OCI-LY7 (cell line): ENCODE measurements at regions not wholly inside any gene's neighbourhood (a gene's known extent, or its start where the extent isn't known, plus 50 kb on each side); places are given as distances from the start of the nearest gene placed in this dataset.

Source experiments
- BruUV-seq: library from RNA; stranded (reverse); fragments of 400-500 nt; replicated peaks from 2 replicates; lab custom pipeline; 2021; lab: Mats Ljungman, UMichigan
- CTCF ChIA-PET: fragments of 300-600 bp; sonication (Branson Sonifier 250); formaldehyde crosslinking; loops from one replicate; lab custom pipeline; 2022; ENCODE audit warnings: antibody characterized with exemption; ENCODE audit not compliant: unreplicated experiment; lab: Charles Lee
- POLR2A ChIA-PET: fragments of 300-600 bp; sonication (Branson Sonifier 250); formaldehyde crosslinking; loops from one replicate; lab custom pipeline; 2022; ENCODE audit warnings: antibody characterized with exemption; lab: Charles Lee
- DNase-seq: peaks from one replicate; pipeline ENCODE4 v3.0.0-alpha.2; 2015; ENCODE audit warnings: low spot score
- H2AFZ ChIP-seq: fragments of 200-600 bp; sonication (generic), shearing (Covaris generic); 2 replicates; pipeline ENCODE4 v1.6.1; 2014; ENCODE audit warnings: mild to moderate bottlenecking, antibody characterized with exemption, low read length, moderate library complexity
- H3K27ac ChIP-seq: fragments of 200-600 bp; sonication (generic); 2 replicates; pipeline ENCODE4 v1.5.1; 2014; ENCODE audit warnings: mixed run types, low read depth, mild to moderate bottlenecking, moderate library complexity, low read length, inconsistent platforms; ENCODE audit not compliant: poor library complexity, severe bottlenecking
- H3K36me3 ChIP-seq: fragments of 200-600 bp; sonication (generic); 2 replicates; pipeline ENCODE4 v1.6.1; 2014; ENCODE audit warnings: mild to moderate bottlenecking, antibody characterized with exemption, low read length, moderate library complexity, mixed read lengths; ENCODE audit not compliant: insufficient read depth
- H3K4me1 ChIP-seq: fragments of 200-600 bp; sonication (generic); 2 replicates; pipeline ENCODE4 v1.5.1; 2014; ENCODE audit warnings: mild to moderate bottlenecking, low read length; ENCODE audit not compliant: insufficient read depth, poor library complexity, severe bottlenecking
- H3K4me2 ChIP-seq: fragments of 200-600 bp; sonication (generic); 2 replicates; pipeline ENCODE4 v1.6.1; 2014; ENCODE audit warnings: mild to moderate bottlenecking, low read length
- H3K4me3 ChIP-seq: fragments of 200-600 bp; sonication (generic); 2 replicates; pipeline ENCODE4 v1.5.1; 2014; ENCODE audit warnings: mild to moderate bottlenecking, low read depth, low read length; ENCODE audit not compliant: poor library complexity, severe bottlenecking
- H3K79me2 ChIP-seq: fragments of 200-600 bp; sonication (generic); 2 replicates; pipeline ENCODE4 v1.6.1; 2016; ENCODE audit warnings: low read depth, mild to moderate bottlenecking, low read length, moderate library complexity, mixed read lengths; ENCODE audit not compliant: insufficient read depth
- H3K9me2 ChIP-seq: fragments of 200-600 bp; sonication (generic); 2 replicates; pipeline ENCODE4 v1.6.1; 2016; ENCODE audit warnings: mild to moderate bottlenecking, low read length, mixed read lengths; ENCODE audit not compliant: insufficient read depth
- H3K9me3 ChIP-seq: fragments of 200-600 bp; sonication (generic); 2 replicates; pipeline ENCODE4 v1.6.1; 2014; ENCODE audit warnings: mild to moderate bottlenecking, mixed run types, low read length, mixed read lengths
- H4K20me1 ChIP-seq: fragments of 200-600 bp; sonication (generic); 2 replicates; pipeline ENCODE4 v1.6.1; 2014; ENCODE audit warnings: mild to moderate bottlenecking, antibody characterized with exemption, low read length, moderate library complexity, mixed read lengths; ENCODE audit not compliant: insufficient read depth
- CTCF ChIP-seq: fragments of 200-600 bp; sonication (generic); conservative IDR thresholded peaks from 2 replicates; pipeline ENCODE4 v1.5.1; 2014; ENCODE audit warnings: mild to moderate bottlenecking, antibody characterized with exemption, low read length, moderate library complexity, mixed read lengths
- EZH2phosphoT487 ChIP-seq: fragments of 200-600 bp; sonication (generic); IDR thresholded peaks from 2 replicates; pipeline ENCODE4 v1.6.1; 2018; ENCODE audit warnings: low read depth, borderline replicate concordance, mild to moderate bottlenecking, mixed run types, antibody characterized with exemption, low read length, moderate library complexity, mixed read lengths
- intact Hi-C: fragments of 100-400 bp; cut with micrococcal nuclease; formaldehyde crosslinking; loops from one replicate; pipeline ENCODE4 v1.10.0; 2022; ENCODE audit not compliant: unreplicated experiment

DNA sequence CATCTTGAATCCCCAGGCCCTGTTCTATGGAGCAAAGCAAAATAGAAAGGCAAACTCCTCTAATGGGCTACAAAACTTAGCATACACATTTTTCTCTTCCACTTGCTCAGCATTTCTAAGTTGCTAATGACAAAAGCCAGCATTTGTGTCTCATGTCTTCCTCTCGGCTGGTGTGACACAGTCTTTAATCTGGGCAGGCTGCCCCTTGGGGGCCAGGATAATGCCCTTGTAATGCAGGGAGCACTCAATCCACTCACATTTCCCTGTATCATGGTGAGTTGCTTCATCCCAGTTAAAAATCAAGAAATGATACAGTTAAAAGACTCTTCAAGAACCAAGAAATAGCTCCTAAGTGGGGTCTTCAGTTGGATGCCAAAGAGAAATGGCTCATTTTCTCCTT, 109.1 kb upstream of the FBXO11 start:
- TF ChIP-seq CTCF, result no peak
- no peak for TF ChIP-seq EZH2phosphoT487
- H3K9me3 ChIP-seq, result no peaks in the 10 kb centered on the region
- no peak overlapping the region for H3K4me2 ChIP-seq
- intact Hi-C loops, result no loop called here
- no peaks in the 10 kb centered on the region for H4K20me1 ChIP-seq
- no peak overlapping the region for H2AFZ ChIP-seq
- ChIA-PET CTCF (no interaction called here), POLR2A (no interaction called here)
- no TSS peak for BruUV-seq
- H3K9me2 ChIP-seq, result no peaks in the 10 kb centered on the region
- no peaks in the 10 kb centered on the region for H3K79me2 ChIP-seq
- H3K27ac ChIP-seq, result no peak overlapping the region
- no peak for DNase-seq
- H3K4me3 ChIP-seq, result no peak overlapping the region
- H3K4me1 ChIP-seq, result no peaks in the 10 kb centered on the region
- H3K36me3 ChIP-seq, result no peaks in the 10 kb centered on the region

DNA sequence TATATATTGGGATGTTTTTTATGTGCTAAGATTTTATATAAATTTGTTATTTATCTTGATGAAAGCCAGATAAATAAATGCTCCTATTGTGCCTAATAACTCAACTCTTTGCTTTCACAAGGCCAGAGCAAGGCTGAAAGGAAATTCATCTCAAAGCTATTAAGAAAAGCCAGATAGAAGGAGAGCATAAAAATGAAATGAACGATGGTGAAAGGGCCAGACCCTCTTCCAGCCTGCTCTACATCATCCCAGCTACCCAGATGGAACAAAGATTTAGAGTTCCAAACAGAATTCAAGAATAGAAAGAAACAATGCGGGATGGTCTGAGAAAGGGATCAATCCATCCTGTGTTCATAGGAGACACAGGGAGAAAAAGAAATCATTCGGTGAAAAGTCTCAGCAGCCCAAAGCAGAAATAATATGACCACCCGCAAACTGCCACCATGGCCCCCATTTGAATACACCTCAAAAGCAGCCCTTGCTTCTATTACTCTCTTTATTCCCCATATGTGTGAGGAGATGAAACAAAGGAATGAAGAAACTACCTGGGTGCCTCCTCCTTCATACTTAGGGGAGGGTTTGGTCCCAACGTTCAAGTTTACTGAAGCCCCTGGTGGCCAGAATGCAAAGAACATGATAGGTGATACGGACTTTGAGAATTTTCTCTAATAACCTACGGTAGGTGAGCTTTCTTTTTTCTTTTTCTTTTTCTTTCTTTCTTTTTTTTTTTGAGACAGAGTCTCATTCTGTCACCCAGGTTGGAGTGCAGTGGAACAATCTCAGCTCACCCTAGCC, 110.1 kb upstream of the FBXO11 start:
- ChIA-PET CTCF (no interaction called here), POLR2A (interaction anchor here (1.2 kb wide), 1 partner anchor 29 kb away, joined by 5 read pairs; no protein-coding TSS in a partner anchor)
- no TSS peak for BruUV-seq
- H3K4me2 ChIP-seq, result no peak overlapping the region
- H3K4me3 ChIP-seq, result no peak overlapping the region
- DNase-seq, result peak; percentile 11
- H2AFZ ChIP-seq, result no peak overlapping the region
- no peaks in the 10 kb centered on the region for H3K4me1 ChIP-seq
- H4K20me1 ChIP-seq, result no peaks in the 10 kb centered on the region
- no peaks in the 10 kb centered on the region for H3K9me3 ChIP-seq
- H3K79me2 ChIP-seq, result no peaks in the 10 kb centered on the region
- TF ChIP-seq CTCF (peak; percentile 55), EZH2phosphoT487 (no peak)
- no peaks in the 10 kb centered on the region for H3K9me2 ChIP-seq
- no peak overlapping the region for H3K27ac ChIP-seq
- intact Hi-C loops, result no loop called here
- H3K36me3 ChIP-seq, result no peaks in the 10 kb centered on the region

DNA sequence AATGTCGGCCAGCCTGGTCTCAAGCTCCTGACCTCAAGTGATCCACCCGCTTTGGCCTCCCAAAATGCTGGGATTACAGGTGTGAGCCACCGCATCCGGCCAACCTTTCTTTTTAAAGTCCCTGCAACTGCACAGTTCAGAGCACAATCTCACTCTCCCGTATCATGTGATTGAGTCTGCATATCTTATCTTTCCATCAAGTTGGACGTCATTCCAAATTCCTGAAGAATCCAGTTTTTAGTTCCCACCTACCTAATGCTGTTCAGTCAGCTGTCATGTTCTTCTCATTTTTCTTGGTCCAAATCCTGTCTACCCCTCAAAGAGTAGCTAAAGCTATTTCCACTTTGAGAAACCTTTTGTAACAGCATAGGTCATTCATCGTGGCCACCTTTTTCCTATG, 110.8 kb upstream of the FBXO11 start:
- ChIA-PET CTCF (no interaction called here), POLR2A (interaction anchor here (1.2 kb wide), 1 partner anchor 29 kb away, joined by 5 read pairs; no protein-coding TSS in a partner anchor)
- no peaks in the 10 kb centered on the region for H3K9me2 ChIP-seq
- H3K4me3 ChIP-seq, result no peak overlapping the region
- no peaks in the 10 kb centered on the region for H3K36me3 ChIP-seq
- no peaks in the 10 kb centered on the region for H3K79me2 ChIP-seq
- TF ChIP-seq EZH2phosphoT487 (no peak), CTCF (no peak)
- no peaks in the 10 kb centered on the region for H3K4me1 ChIP-seq
- no peaks in the 10 kb centered on the region for H3K9me3 ChIP-seq
- H4K20me1 ChIP-seq, result no peaks in the 10 kb centered on the region
- intact Hi-C loops, result no loop called here
- DNase-seq, result no peak
- H3K27ac ChIP-seq, result no peak overlapping the region
- no peak overlapping the region for H3K4me2 ChIP-seq
- no TSS peak for BruUV-seq
- H2AFZ ChIP-seq, result no peak overlapping the region
